OCI-M2 (cell line): ENCODE measurements at regions not wholly inside any gene's neighbourhood (a gene's known extent, or its start where the extent isn't known, plus 50 kb on each side); places are given as distances from the start of the nearest gene placed in this dataset.

ENCODE experiments used
- DNase-seq: peaks from one replicate; lab custom pipeline; 2025; ENCODE audit not compliant: unreplicated experiment; lab: John Stamatoyannopoulos, UW

- no peak for DNase-seq
These were observed 257.8 kb downstream of the COX7C start for GRCh38 chr5:86875539-86875938.

- DNase-seq, result no peak
These were observed 260.5 kb downstream of the COX7C start for GRCh38 chr5:86878250-86878649.

GRCh38 chr5:86879086-86879485 lies 261.3 kb downstream of the COX7C start:
- DNase-seq, result no peak

- DNase-seq, result no peak
These were observed 262.6 kb downstream of the COX7C start for GRCh38 chr5:86880344-86880743.

GRCh38 chr5:86880785-86881492 lies 263.2 kb downstream of the COX7C start:
- DNase-seq, result no peak

- DNase-seq, result no peak
These were observed 263.9 kb downstream of the COX7C start for GRCh38 chr5:86881493-86882090.

- no peak for DNase-seq
These were observed 266.9 kb downstream of the COX7C start for GRCh38 chr5:86884608-86885007.

- DNase-seq, result no peak
These were observed 267.3 kb downstream of the COX7C start for GRCh38 chr5:86885011-86885410.

GRCh38 chr5:86885489-86886230 lies 267.9 kb downstream of the COX7C start:
- no peak for DNase-seq

GRCh38 chr5:86890375-86890774 lies 272.6 kb downstream of the COX7C start:
- no peak for DNase-seq

- DNase-seq, result no peak
These were observed 276.3 kb downstream of the COX7C start for GRCh38 chr5:86894056-86894455.

- DNase-seq, result no peak
These were observed 279.2 kb downstream of the COX7C start for GRCh38 chr5:86896916-86897315.

- no peak for DNase-seq
These were observed 291.9 kb downstream of the COX7C start for GRCh38 chr5:86909418-86910295.

GRCh38 chr5:86917117-86917579 lies 299.4 kb downstream of the COX7C start:
- DNase-seq, result no peak

GRCh38 chr5:86918246-86918645 lies 300.5 kb downstream of the COX7C start:
- DNase-seq, result no peak

GRCh38 chr5:86926033-86926432 lies 308.3 kb downstream of the COX7C start:
- no peak for DNase-seq

GRCh38 chr5:86929123-86929766 lies 311.5 kb downstream of the COX7C start:
- no peak for DNase-seq

GRCh38 chr5:86951761-86952160 lies 315.9 kb upstream of the RASA1 start:
- DNase-seq, result no peak

- DNase-seq, result no peak
These were observed 302.8 kb upstream of the RASA1 start for GRCh38 chr5:86964889-86965288.

GRCh38 chr5:86968301-86968753 lies 299.4 kb upstream of the RASA1 start:
- DNase-seq, result no peak

- no peak for DNase-seq
These were observed 297.3 kb upstream of the RASA1 start for GRCh38 chr5:86970361-86970760.
